Mammary epithelial cell (primary cell): ENCODE measurements at regions not wholly inside any gene's neighbourhood (a gene's known extent, or its start where the extent isn't known, plus 50 kb on each side); places are given as distances from the start of the nearest gene placed in this dataset.

ENCODE experiments used
- EZH2 ChIP-seq: IDR thresholded peaks from 2 replicates; pipeline ENCODE4 v1.6.1; 2012; ENCODE audit warnings: low read length, inconsistent platforms, borderline replicate concordance
- TF ChIP-seq, protein P1 (sequence below), 2 donors: IDR thresholded peaks in 1 of 2; conservative IDR thresholded peaks in 1 of 2; 2 replicates each; pipeline ENCODE4 v1.5.1; 2011 to 2012; ENCODE audit warnings: inconsistent platforms in 2 of 2, low read length in 2 of 2, mild to moderate bottlenecking in 2 of 2, control low read depth in 1 of 2, low read depth in 1 of 2; ENCODE audit not compliant: insufficient read depth in 1 of 2; ENCODE audit errors: extremely low read depth in 1 of 2

DNA sequence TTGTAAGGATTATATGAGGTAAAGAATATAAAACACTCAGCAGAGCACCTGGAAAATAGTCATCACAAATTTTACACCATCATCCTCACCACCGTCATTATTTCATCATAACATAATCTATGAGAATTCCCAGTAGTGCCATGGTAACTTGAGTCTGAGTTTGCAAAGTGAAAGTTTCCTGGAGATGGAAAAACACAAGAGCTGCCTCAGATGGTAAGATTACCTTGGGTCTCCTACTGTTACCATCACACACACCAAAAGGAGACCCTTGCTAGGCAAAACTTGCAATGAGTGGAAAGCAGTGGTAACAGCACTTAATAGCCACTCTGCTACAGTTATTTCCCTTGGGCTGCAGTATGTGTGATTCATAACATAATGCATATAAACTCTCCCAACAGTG lies 589.8 kb downstream of the RNF144B start:
- TF ChIP-seq, protein P1, sequence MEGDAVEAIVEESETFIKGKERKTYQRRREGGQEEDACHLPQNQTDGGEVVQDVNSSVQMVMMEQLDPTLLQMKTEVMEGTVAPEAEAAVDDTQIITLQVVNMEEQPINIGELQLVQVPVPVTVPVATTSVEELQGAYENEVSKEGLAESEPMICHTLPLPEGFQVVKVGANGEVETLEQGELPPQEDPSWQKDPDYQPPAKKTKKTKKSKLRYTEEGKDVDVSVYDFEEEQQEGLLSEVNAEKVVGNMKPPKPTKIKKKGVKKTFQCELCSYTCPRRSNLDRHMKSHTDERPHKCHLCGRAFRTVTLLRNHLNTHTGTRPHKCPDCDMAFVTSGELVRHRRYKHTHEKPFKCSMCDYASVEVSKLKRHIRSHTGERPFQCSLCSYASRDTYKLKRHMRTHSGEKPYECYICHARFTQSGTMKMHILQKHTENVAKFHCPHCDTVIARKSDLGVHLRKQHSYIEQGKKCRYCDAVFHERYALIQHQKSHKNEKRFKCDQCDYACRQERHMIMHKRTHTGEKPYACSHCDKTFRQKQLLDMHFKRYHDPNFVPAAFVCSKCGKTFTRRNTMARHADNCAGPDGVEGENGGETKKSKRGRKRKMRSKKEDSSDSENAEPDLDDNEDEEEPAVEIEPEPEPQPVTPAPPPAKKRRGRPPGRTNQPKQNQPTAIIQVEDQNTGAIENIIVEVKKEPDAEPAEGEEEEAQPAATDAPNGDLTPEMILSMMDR (conservative IDR thresholded peaks at IDR 0.05 in 1 of 2, IDR thresholded peaks at IDR 0.05 in 1 of 2; ENCODE audit: extremely low read depth in 1 of 2, insufficient read depth in 1 of 2, low read depth in 1 of 2, low read length in 2 of 2) = no peak
- TF ChIP-seq EZH2 = no peak
